Endothelial cell of umbilical vein (primary cell): ENCODE measurements at regions not wholly inside any gene's neighbourhood (a gene's known extent, or its start where the extent isn't known, plus 50 kb on each side); places are given as distances from the start of the nearest gene placed in this dataset.

Source experiments
- BruUV-seq: library from RNA; stranded (reverse); fragments of 400-500 nt; replicated peaks from 2 replicates; lab custom pipeline; 2021; lab: Mats Ljungman, UMichigan
- CTCF ChIA-PET: fragments of 300-600, 350-600 bp; sonication (Branson Sonifier 250); formaldehyde crosslinking; loops from one replicate; lab custom pipeline; 2021; ENCODE audit warnings: antibody characterized with exemption, inconsistent platforms; lab: Charles Lee
- POLR2A ChIA-PET: fragments of 300-600, 350-600 bp; sonication (Branson Sonifier 250); formaldehyde crosslinking; loops from one replicate; lab custom pipeline; 2021; ENCODE audit warnings: antibody characterized with exemption, inconsistent platforms; lab: Charles Lee
- DNase-seq: peaks from one replicate; pipeline ENCODE4 v3.0.0-alpha.2; 2011; ENCODE audit warnings: low read depth, low spot score
- FAIRE-seq: peaks from 2 replicates; lab custom pipeline; 2011; peaks lifted over from hg19 to GRCh38; lab: Jason Lieb, UNC
- H2AFZ ChIP-seq: 2 replicates; pipeline ENCODE4 v1.6.0; 2012; ENCODE audit warnings: low read depth, low read length, control low read depth, inconsistent platforms
- H3K27ac ChIP-seq: 2 replicates; pipeline ENCODE4 v1.5.1; 2011; ENCODE audit warnings: low read depth, mild to moderate bottlenecking, control low read depth, low read length, moderate library complexity; ENCODE audit not compliant: insufficient read depth
- H3K27me3 ChIP-seq, 2 experiments: 2 replicates each; pipeline versions ENCODE4 v1.6.0 to v1.6.1; 2011; ENCODE audit warnings: low read length in 2 of 2, mixed read lengths in 1 of 2; ENCODE audit not compliant: control insufficient read depth in 2 of 2, insufficient read depth in 2 of 2
- H3K36me3 ChIP-seq, 2 experiments: 2 replicates in 1 of 2; 3 replicates in 1 of 2; pipeline ENCODE4 v1.5.1; 2011; ENCODE audit warnings: low read length in 2 of 2, mild to moderate bottlenecking in 1 of 2, moderate library complexity in 1 of 2; ENCODE audit not compliant: control insufficient read depth in 2 of 2, insufficient read depth in 2 of 2; ENCODE audit errors: extremely low read depth in 1 of 2
- H3K4me1 ChIP-seq: 3 replicates; pipeline ENCODE4 v1.5.1; 2011; ENCODE audit warnings: mild to moderate bottlenecking, low read length; ENCODE audit not compliant: control insufficient read depth, insufficient read depth; ENCODE audit errors: extremely low read depth
- H3K4me2 ChIP-seq: 2 replicates; pipeline ENCODE4 v1.6.1; 2011; ENCODE audit warnings: low read length, control low read depth, mixed read lengths; ENCODE audit not compliant: insufficient read depth
- H3K4me3 ChIP-seq, 3 experiments: fragments of 200-600 bp in 1 of 3; sonication (generic), shearing (Covaris generic) in 1 of 3; replicated peaks in 1 of 3; 2 replicates each; pipeline ENCODE4 v1.5.1; 2011 to 2016; ENCODE audit warnings: control low read depth in 3 of 3, low read length in 3 of 3, mild to moderate bottlenecking in 2 of 3, inconsistent platforms in 1 of 3, low read depth in 1 of 3, moderate library complexity in 1 of 3; ENCODE audit not compliant: insufficient read depth in 1 of 3
- H3K79me2 ChIP-seq: 2 replicates; pipeline ENCODE4 v1.6.0; 2012; ENCODE audit warnings: low read length, inconsistent platforms; ENCODE audit not compliant: control insufficient read depth, insufficient read depth
- H3K9ac ChIP-seq: replicated peaks from 2 replicates; pipeline ENCODE3; 2011; ENCODE audit warnings: low read length, control low read depth; ENCODE audit not compliant: insufficient read depth; ENCODE audit errors: extremely low read depth
- H3K9me1 ChIP-seq: replicated peaks from 3 replicates; pipeline ENCODE4 v1.6.0; 2011; ENCODE audit warnings: mild to moderate bottlenecking, low read length; ENCODE audit not compliant: control insufficient read depth, insufficient read depth; ENCODE audit errors: extremely low read depth
- H3K9me3 ChIP-seq: replicated peaks from 2 replicates; pipeline ENCODE4 v1.5.1; 2012; ENCODE audit warnings: low read length, inconsistent platforms; ENCODE audit not compliant: control insufficient read depth, insufficient read depth
- H4K20me1 ChIP-seq: replicated peaks from 2 replicates; pipeline ENCODE3; 2011; ENCODE audit warnings: mild to moderate bottlenecking, low read length; ENCODE audit not compliant: control insufficient read depth, insufficient read depth; ENCODE audit errors: extremely low read depth
- EZH2 ChIP-seq: IDR thresholded peaks from 2 replicates; pipeline ENCODE4 v1.6.1; 2012; ENCODE audit warnings: borderline replicate concordance, low read depth, mild to moderate bottlenecking, moderate library complexity, low read length, inconsistent platforms; ENCODE audit not compliant: severe bottlenecking
- FOS ChIP-seq: IDR thresholded peaks from 2 replicates; pipeline ENCODE4 v1.6.1; 2011; ENCODE audit warnings: mild to moderate bottlenecking, low read length, moderate library complexity, borderline replicate concordance; ENCODE audit not compliant: insufficient read depth
- GATA2 ChIP-seq: IDR thresholded peaks from 2 replicates; pipeline ENCODE4 v1.7.0; 2011; ENCODE audit warnings: low read depth, mild to moderate bottlenecking, moderate library complexity, mixed read lengths, low read length; ENCODE audit not compliant: insufficient read length, insufficient read depth
- JUN ChIP-seq: IDR thresholded peaks from 2 replicates; pipeline ENCODE4 v1.6.1; 2011; ENCODE audit warnings: borderline replicate concordance, low read depth; ENCODE audit not compliant: insufficient read length, insufficient read depth
- MYC ChIP-seq: IDR thresholded peaks from one replicate; pipeline ENCODE4 v1.6.1; 2011; ENCODE audit warnings: mild to moderate bottlenecking, low read depth, low read length
- POLR2A ChIP-seq: IDR thresholded peaks from 2 replicates; pipeline ENCODE4 v1.6.1; 2012; ENCODE audit warnings: low read depth, mild to moderate bottlenecking, control low read depth, low read length
- POLR2AphosphoS5 ChIP-seq: IDR thresholded peaks from 2 replicates; pipeline ENCODE4 v1.6.1; 2012; ENCODE audit warnings: low read depth, mild to moderate bottlenecking, control low read depth, low read length, moderate library complexity; ENCODE audit not compliant: insufficient read depth
- dilution Hi-C: fragments of 300-500 bp; cut with MboI; formaldehyde crosslinking; loops from one replicate; pipeline ENCODE4 v1.15.0; 2019; ENCODE audit warnings: low sequenced_read_pairs; ENCODE audit not compliant: extremely low pct_ligation_motif_present
- intact Hi-C: fragments of 100-400 bp; cut with micrococcal nuclease; formaldehyde crosslinking; loops from one replicate; pipeline ENCODE4 v1.10.0; 2022
- TF ChIP-seq, protein P1 (sequence below), 2 donors: IDR thresholded peaks; 1 replicate in 1 of 2; 2 replicates in 1 of 2; pipeline ENCODE4 v1.5.1; 2011; ENCODE audit warnings: low read length in 2 of 2, mild to moderate bottlenecking in 2 of 2, moderate library complexity in 2 of 2, control low read depth in 1 of 2, inconsistent platforms in 1 of 2, low read depth in 1 of 2; ENCODE audit not compliant: insufficient read depth in 1 of 2; ENCODE audit errors: extremely low read depth in 1 of 2
- TF ChIP-seq, protein P2 (sequence below): IDR thresholded peaks from 2 replicates; pipeline ENCODE4 v1.6.1; 2011; ENCODE audit not compliant: insufficient read depth, insufficient read length

DNA sequence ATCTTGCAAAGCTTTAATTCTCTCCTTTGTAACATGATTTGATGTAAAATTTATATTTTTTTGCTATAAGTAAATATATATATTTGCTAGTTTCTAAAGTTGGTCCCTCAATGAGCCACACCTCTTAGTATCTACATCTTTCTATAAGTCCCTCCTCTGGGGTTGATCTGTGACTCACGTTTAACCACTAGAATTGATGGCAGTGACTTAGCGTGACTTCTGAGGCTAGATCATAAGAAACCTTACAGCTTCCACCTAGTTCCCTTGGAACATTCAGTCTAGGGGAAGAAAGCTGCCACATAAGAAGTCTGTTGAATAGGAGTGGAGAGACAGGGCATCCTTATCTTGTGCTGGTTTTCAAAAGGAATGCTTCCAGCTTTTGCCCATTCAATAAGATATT, 56.6 kb upstream of the TNIK start:
- no peak for DNase-seq
- no peaks in the 10 kb centered on the region for H3K9me1 ChIP-seq
- H3K79me2 ChIP-seq = no peaks in the 10 kb centered on the region
- H3K9me3 ChIP-seq = no peaks in the 10 kb centered on the region
- no TSS peak for BruUV-seq
- H4K20me1 ChIP-seq = no peaks in the 10 kb centered on the region
- CTCF ChIA-PET = interaction anchor here (1.3 to 2.3 kb wide), 2 partner anchors 15 to 21 kb away, joined by 3 to 8 read pairs; no protein-coding TSS in a partner anchor
- POLR2A ChIA-PET = interaction anchor here (0.6 kb wide), 1 partner anchor 234 kb away, joined by 8 read pairs; no protein-coding TSS in a partner anchor
- no peaks in the 10 kb centered on the region for H3K4me1 ChIP-seq
- H3K27ac ChIP-seq = no peak overlapping the region
- intact Hi-C loops (no loop called here), dilution Hi-C loops (no loop called here)
- FAIRE-seq = no peak
- H3K9ac ChIP-seq = no peak overlapping the region
- H3K4me3 ChIP-seq = no peak overlapping the region
- H3K4me2 ChIP-seq = no peak overlapping the region
- TF ChIP-seq GATA2 (no peak), FOS (no peak), JUN (no peak), POLR2AphosphoS5 (no peak), MYC (no peak), POLR2A (no peak), EZH2 (no peak)
- TF ChIP-seq, protein P1, sequence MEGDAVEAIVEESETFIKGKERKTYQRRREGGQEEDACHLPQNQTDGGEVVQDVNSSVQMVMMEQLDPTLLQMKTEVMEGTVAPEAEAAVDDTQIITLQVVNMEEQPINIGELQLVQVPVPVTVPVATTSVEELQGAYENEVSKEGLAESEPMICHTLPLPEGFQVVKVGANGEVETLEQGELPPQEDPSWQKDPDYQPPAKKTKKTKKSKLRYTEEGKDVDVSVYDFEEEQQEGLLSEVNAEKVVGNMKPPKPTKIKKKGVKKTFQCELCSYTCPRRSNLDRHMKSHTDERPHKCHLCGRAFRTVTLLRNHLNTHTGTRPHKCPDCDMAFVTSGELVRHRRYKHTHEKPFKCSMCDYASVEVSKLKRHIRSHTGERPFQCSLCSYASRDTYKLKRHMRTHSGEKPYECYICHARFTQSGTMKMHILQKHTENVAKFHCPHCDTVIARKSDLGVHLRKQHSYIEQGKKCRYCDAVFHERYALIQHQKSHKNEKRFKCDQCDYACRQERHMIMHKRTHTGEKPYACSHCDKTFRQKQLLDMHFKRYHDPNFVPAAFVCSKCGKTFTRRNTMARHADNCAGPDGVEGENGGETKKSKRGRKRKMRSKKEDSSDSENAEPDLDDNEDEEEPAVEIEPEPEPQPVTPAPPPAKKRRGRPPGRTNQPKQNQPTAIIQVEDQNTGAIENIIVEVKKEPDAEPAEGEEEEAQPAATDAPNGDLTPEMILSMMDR (IDR thresholded peaks at IDR 0.05; ENCODE audit: extremely low read depth in 1 of 2, insufficient read depth in 1 of 2, low read depth in 1 of 2, low read length in 2 of 2) = no peak
- TF ChIP-seq, protein P2, sequence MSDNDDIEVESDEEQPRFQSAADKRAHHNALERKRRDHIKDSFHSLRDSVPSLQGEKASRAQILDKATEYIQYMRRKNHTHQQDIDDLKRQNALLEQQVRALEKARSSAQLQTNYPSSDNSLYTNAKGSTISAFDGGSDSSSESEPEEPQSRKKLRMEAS = no peak
- peaks cover 0 to 5% of the 10 kb centered on the region in 2 experiments for H3K27me3 ChIP-seq
- no peaks in the 10 kb centered on the region for H3K36me3 ChIP-seq
- no peak overlapping the region for H2AFZ ChIP-seq
